Stimulated activated memory B cell treated with anti-CD40 and anti-IgM and Interleukin-4, amounts not matched to agents 10 μg/mL and 1 μg/mL and 100 μg/mL, for 72 hours (primary cell): ENCODE measurements at regions not wholly inside any gene's neighbourhood (a gene's known extent, or its start where the extent isn't known, plus 50 kb on each side); places are given as distances from the start of the nearest gene placed in this dataset.

ENCODE experiments used
- ATAC-seq: fragments of 150-1000 bp; cut with Tn5 transposase; 2 replicates; pipeline ENCODE4 v1.10.0; 2021
- H3K27ac Mint-ChIP-seq: one replicate; pipeline ENCODE4 v1.8.0; 2022; ENCODE audit warnings: mild to moderate bottlenecking, mixed read lengths
- H3K27me3 Mint-ChIP-seq: one replicate; pipeline ENCODE4 v1.8.0; 2022; ENCODE audit warnings: mixed read lengths
- H3K36me3 Mint-ChIP-seq: one replicate; pipeline ENCODE4 v1.8.0; 2022; ENCODE audit warnings: mixed read lengths
- H3K4me1 Mint-ChIP-seq: one replicate; pipeline ENCODE4 v1.8.0; 2022; ENCODE audit warnings: mixed read lengths
- H3K4me3 Mint-ChIP-seq: one replicate; pipeline ENCODE4 v1.8.0; 2022; ENCODE audit warnings: mild to moderate bottlenecking, moderate library complexity, mixed read lengths
- H3K9me3 Mint-ChIP-seq: one replicate; pipeline ENCODE4 v1.8.0; 2022; ENCODE audit warnings: mixed read lengths

GRCh38 chr10:44801383-44802327 is 109.5 kb upstream of the TMEM72 start:
- Mint-ChIP-seq H3K27me3 (peaks cover 22% of the 10 kb centered on the region), H3K4me3 (no peak overlapping the region), H3K4me1 (no peaks in the 10 kb centered on the region), H3K9me3 (no peaks in the 10 kb centered on the region), H3K36me3 (no peaks in the 10 kb centered on the region), H3K27ac (no peak overlapping the region)
- ATAC-seq, result no peak

- no peaks in the 10 kb centered on the region for H3K36me3 Mint-ChIP-seq
Measured at GRCh38 chr10:44803862-44804261, 107.3 kb upstream of the TMEM72 start.

GRCh38 chr10:44804661-44805060 is 106.5 kb upstream of the TMEM72 start:
- H3K9me3 Mint-ChIP-seq, result peaks cover 4% of the 10 kb centered on the region
- no peaks in the 10 kb centered on the region for H3K36me3 Mint-ChIP-seq
- H3K4me3 Mint-ChIP-seq, result no peak overlapping the region
- peaks cover 22% of the 10 kb centered on the region for H3K27me3 Mint-ChIP-seq
- H3K4me1 Mint-ChIP-seq, result no peaks in the 10 kb centered on the region
- ATAC-seq, result no peak
- no peak overlapping the region for H3K27ac Mint-ChIP-seq

More at GRCh38 chr10:44803862-44804261, 107.3 kb upstream of the TMEM72 start:
- peaks cover 22% of the 10 kb centered on the region for H3K27me3 Mint-ChIP-seq
- ATAC-seq, result no peak
- H3K27ac Mint-ChIP-seq, result no peak overlapping the region
- no peaks in the 10 kb centered on the region for H3K4me1 Mint-ChIP-seq
- H3K9me3 Mint-ChIP-seq, result peaks cover 1% of the 10 kb centered on the region
- no peak overlapping the region for H3K4me3 Mint-ChIP-seq

- Mint-ChIP-seq H3K4me1 (no peaks in the 10 kb centered on the region), H3K27me3 (peaks cover 22% of the 10 kb centered on the region), H3K27ac (no peak overlapping the region), H3K36me3 (no peaks in the 10 kb centered on the region), H3K4me3 (no peak overlapping the region), H3K9me3 (peaks cover 4% of the 10 kb centered on the region)
- ATAC-seq, result no peak
Measured at GRCh38 chr10:44805466-44806210, 105.5 kb upstream of the TMEM72 start.

GRCh38 chr10:44806950-44807349 is 104.2 kb upstream of the TMEM72 start:
- Mint-ChIP-seq H3K4me3 (no peak overlapping the region), H3K9me3 (peaks cover 4% of the 10 kb centered on the region), H3K27me3 (peaks cover 22% of the 10 kb centered on the region), H3K27ac (no peak overlapping the region), H3K36me3 (no peaks in the 10 kb centered on the region), H3K4me1 (no peaks in the 10 kb centered on the region)
- ATAC-seq, result no peak

- H3K27ac Mint-ChIP-seq, result no peak overlapping the region
- H3K27me3 Mint-ChIP-seq, result peaks cover 22% of the 10 kb centered on the region
- H3K36me3 Mint-ChIP-seq, result no peaks in the 10 kb centered on the region
- peaks cover 4% of the 10 kb centered on the region for H3K9me3 Mint-ChIP-seq
- no peak for ATAC-seq
- H3K4me1 Mint-ChIP-seq, result no peaks in the 10 kb centered on the region
- H3K4me3 Mint-ChIP-seq, result no peak overlapping the region
Measured at GRCh38 chr10:44807451-44807850, 103.7 kb upstream of the TMEM72 start.

- ATAC-seq, result no peak
- H3K4me1 Mint-ChIP-seq, result no peaks in the 10 kb centered on the region
- no peak overlapping the region for H3K4me3 Mint-ChIP-seq
- H3K9me3 Mint-ChIP-seq, result peaks cover 4% of the 10 kb centered on the region
- H3K27me3 Mint-ChIP-seq, result peaks cover 10% of the 10 kb centered on the region
- no peaks in the 10 kb centered on the region for H3K36me3 Mint-ChIP-seq
- no peak overlapping the region for H3K27ac Mint-ChIP-seq
Measured at GRCh38 chr10:44809647-44810046, 101.5 kb upstream of the TMEM72 start.

GRCh38 chr10:44811072-44811471 is 100.1 kb upstream of the TMEM72 start:
- H3K4me3 Mint-ChIP-seq, result no peak overlapping the region
- no peaks in the 10 kb centered on the region for H3K4me1 Mint-ChIP-seq
- no peaks in the 10 kb centered on the region for H3K27me3 Mint-ChIP-seq
- no peak overlapping the region for H3K27ac Mint-ChIP-seq
- no peak for ATAC-seq
- no peaks in the 10 kb centered on the region for H3K36me3 Mint-ChIP-seq
- H3K9me3 Mint-ChIP-seq, result peaks cover 7% of the 10 kb centered on the region

GRCh38 chr10:44813201-44813600 is 97.9 kb upstream of the TMEM72 start:
- Mint-ChIP-seq H3K4me1 (no peaks in the 10 kb centered on the region), H3K27ac (no peak overlapping the region), H3K9me3 (peaks cover 7% of the 10 kb centered on the region), H3K4me3 (no peak overlapping the region), H3K36me3 (no peaks in the 10 kb centered on the region), H3K27me3 (no peaks in the 10 kb centered on the region)
- no peak for ATAC-seq

GRCh38 chr10:44814929-44815328 is 96.2 kb upstream of the TMEM72 start:
- Mint-ChIP-seq H3K9me3 (peaks cover 2% of the 10 kb centered on the region), H3K27me3 (no peaks in the 10 kb centered on the region), H3K4me3 (no peak overlapping the region), H3K36me3 (no peaks in the 10 kb centered on the region), H3K27ac (no peak overlapping the region), H3K4me1 (no peaks in the 10 kb centered on the region)
- ATAC-seq, result no peak

GRCh38 chr10:44818041-44818649 is 93.0 kb upstream of the TMEM72 start:
- Mint-ChIP-seq H3K27ac (no peak overlapping the region), H3K27me3 (no peaks in the 10 kb centered on the region), H3K4me3 (no peak overlapping the region), H3K9me3 (peaks cover 2% of the 10 kb centered on the region), H3K4me1 (no peaks in the 10 kb centered on the region), H3K36me3 (no peaks in the 10 kb centered on the region)
- no peak for ATAC-seq

GRCh38 chr10:44818701-44819127 is 92.4 kb upstream of the TMEM72 start:
- Mint-ChIP-seq H3K4me3 (no peak overlapping the region), H3K9me3 (peaks cover 2% of the 10 kb centered on the region), H3K4me1 (no peaks in the 10 kb centered on the region), H3K36me3 (no peaks in the 10 kb centered on the region), H3K27ac (no peak overlapping the region), H3K27me3 (no peaks in the 10 kb centered on the region)
- ATAC-seq, result no peak

GRCh38 chr10:44820094-44820493 is 91.0 kb upstream of the TMEM72 start:
- no peaks in the 10 kb centered on the region for H3K27me3 Mint-ChIP-seq
- no peaks in the 10 kb centered on the region for H3K36me3 Mint-ChIP-seq
- no peak overlapping the region for H3K27ac Mint-ChIP-seq
- no peaks in the 10 kb centered on the region for H3K9me3 Mint-ChIP-seq
- no peak for ATAC-seq
- H3K4me1 Mint-ChIP-seq, result no peaks in the 10 kb centered on the region
- H3K4me3 Mint-ChIP-seq, result no peak overlapping the region

- H3K4me1 Mint-ChIP-seq, result no peaks in the 10 kb centered on the region
- H3K27ac Mint-ChIP-seq, result no peak overlapping the region
- no peaks in the 10 kb centered on the region for H3K9me3 Mint-ChIP-seq
- H3K36me3 Mint-ChIP-seq, result no peaks in the 10 kb centered on the region
- no peak overlapping the region for H3K4me3 Mint-ChIP-seq
- ATAC-seq, result no peak
- H3K27me3 Mint-ChIP-seq, result no peaks in the 10 kb centered on the region
Measured at GRCh38 chr10:44821290-44821689, 89.8 kb upstream of the TMEM72 start.

GRCh38 chr10:44822349-44822748 is 88.8 kb upstream of the TMEM72 start:
- no peak for ATAC-seq
- Mint-ChIP-seq H3K9me3 (no peaks in the 10 kb centered on the region), H3K4me3 (no peak overlapping the region), H3K4me1 (no peaks in the 10 kb centered on the region), H3K36me3 (no peaks in the 10 kb centered on the region), H3K27ac (no peak overlapping the region), H3K27me3 (no peaks in the 10 kb centered on the region)
